Keratinocyte (primary cell): ENCODE measurements at regions not wholly inside any gene's neighbourhood (a gene's known extent, or its start where the extent isn't known, plus 50 kb on each side); places are given as distances from the start of the nearest gene placed in this dataset.

Experiments used
- DNase-seq: peaks from one replicate; pipeline ENCODE4 v3.0.0-alpha.2; 2011; ENCODE audit warnings: low read depth, missing footprints, low spot score
- FAIRE-seq: peaks from 2 replicates; lab custom pipeline; 2011; peaks lifted over from hg19 to GRCh38; lab: Jason Lieb, UNC
- H2AFZ ChIP-seq: 2 replicates; pipeline ENCODE4 v1.6.0; 2012; ENCODE audit warnings: low read length, control low read depth, inconsistent platforms; ENCODE audit not compliant: control insufficient read depth
- H3K27ac ChIP-seq: 2 replicates; pipeline ENCODE4 v1.5.1; 2011; ENCODE audit warnings: low read length; ENCODE audit not compliant: control insufficient read depth, insufficient read depth
- H3K27me3 ChIP-seq: 3 replicates; pipeline ENCODE4 v1.6.0; 2011; ENCODE audit warnings: low read length; ENCODE audit not compliant: control insufficient read depth, insufficient read depth; ENCODE audit errors: extremely low read depth
- H3K36me3 ChIP-seq, 2 experiments: 2 replicates in 1 of 2; 3 replicates in 1 of 2; pipeline ENCODE4 v1.5.1; 2011; ENCODE audit warnings: low read length in 2 of 2, mild to moderate bottlenecking in 1 of 2; ENCODE audit not compliant: control insufficient read depth in 2 of 2, insufficient read depth in 2 of 2; ENCODE audit errors: extremely low read depth in 1 of 2
- H3K4me1 ChIP-seq: 3 replicates; pipeline ENCODE4 v1.5.1; 2011; ENCODE audit warnings: low read length; ENCODE audit not compliant: control insufficient read depth, insufficient read depth; ENCODE audit errors: extremely low read depth
- H3K4me2 ChIP-seq: 3 replicates; pipeline ENCODE4 v1.6.0; 2011; ENCODE audit warnings: low read depth, low read length; ENCODE audit not compliant: control insufficient read depth, insufficient read depth; ENCODE audit errors: extremely low read depth
- H3K4me3 ChIP-seq, 3 experiments: fragments of 200-600 bp in 1 of 3; sonication (generic) in 1 of 3; 2 replicates in 2 of 3; 3 replicates in 1 of 3; pipeline ENCODE4 v1.5.1; 2011 to 2016; ENCODE audit warnings: low read length in 3 of 3, mild to moderate bottlenecking in 3 of 3, control low read depth in 2 of 3, inconsistent platforms in 1 of 3, low read depth in 1 of 3, mixed read lengths in 1 of 3, mixed run types in 1 of 3, moderate library complexity in 1 of 3; ENCODE audit not compliant: control insufficient read depth in 2 of 3, insufficient read depth in 2 of 3; ENCODE audit errors: extremely low read depth in 1 of 3
- H3K79me2 ChIP-seq: 2 replicates; pipeline ENCODE4 v1.6.0; 2012; ENCODE audit warnings: low read length; ENCODE audit not compliant: control insufficient read depth, insufficient read depth
- H3K9ac ChIP-seq: 3 replicates; pipeline ENCODE4 v1.6.0; 2011; ENCODE audit warnings: low read length; ENCODE audit not compliant: control insufficient read depth, insufficient read depth; ENCODE audit errors: extremely low read depth
- H3K9me1 ChIP-seq: 3 replicates; pipeline ENCODE4 v1.6.0; 2011; ENCODE audit warnings: low read length; ENCODE audit not compliant: control insufficient read depth, insufficient read depth; ENCODE audit errors: extremely low read depth
- H3K9me3 ChIP-seq: 2 replicates; pipeline ENCODE4 v1.5.1; 2012; ENCODE audit warnings: low read depth, low read length; ENCODE audit not compliant: control insufficient read depth
- H4K20me1 ChIP-seq: 3 replicates; pipeline ENCODE4 v1.6.0; 2011; ENCODE audit warnings: low read length; ENCODE audit not compliant: control insufficient read depth, insufficient read depth; ENCODE audit errors: extremely low read depth
- EZH2 ChIP-seq: IDR thresholded peaks from one replicate; pipeline ENCODE4 v1.6.1; 2012; ENCODE audit warnings: inconsistent platforms, mild to moderate bottlenecking, low read length, moderate library complexity
- dilution Hi-C: fragments of 300-500 bp; cut with MboI; formaldehyde crosslinking; loops from one replicate; pipeline ENCODE4 v1.7.0; 2020; ENCODE audit warnings: low sequenced_read_pairs; ENCODE audit not compliant: extremely low pct_ligation_motif_present
- TF ChIP-seq, protein P1 (sequence below), 3 experiments: IDR thresholded peaks in 1 of 3; conservative IDR thresholded peaks in 1 of 3; optimal IDR thresholded peaks in 1 of 3; 2 replicates in 2 of 3; 3 replicates in 1 of 3; pipeline versions ENCODE3 to v1.5.1; 2011; ENCODE audit warnings: low read length in 3 of 3, mild to moderate bottlenecking in 3 of 3, moderate library complexity in 2 of 3, control low read depth in 1 of 3, inconsistent platforms in 1 of 3; ENCODE audit not compliant: insufficient read depth in 2 of 3; ENCODE audit errors: extremely low read depth in 1 of 3

DNA sequence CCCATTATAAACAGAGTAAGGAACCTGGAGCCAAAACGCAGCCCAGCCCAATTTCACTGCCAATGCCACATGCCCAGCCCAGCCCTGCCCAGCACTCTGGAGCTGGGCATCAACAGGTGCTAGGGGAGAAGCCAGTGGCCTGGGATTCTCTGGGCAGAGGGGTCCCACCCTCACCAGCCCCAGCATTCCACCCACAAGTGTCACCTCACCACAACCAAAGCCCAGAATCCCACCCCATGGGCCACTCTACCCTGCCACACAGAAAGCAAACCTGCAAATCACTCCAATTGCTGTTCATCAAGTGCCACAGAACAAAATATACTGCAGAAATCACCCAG lies 102.5 kb upstream of the CDH5 start:
- Histone ChIP-seq H3K4me3 (no peak overlapping the region), H3K9me3 (no peaks in the 10 kb centered on the region), H3K9me1 (no peaks in the 10 kb centered on the region), H3K36me3 (no peaks in the 10 kb centered on the region), H4K20me1 (no peaks in the 10 kb centered on the region), H3K27ac (no peak overlapping the region), H3K4me2 (no peak overlapping the region), H3K9ac (no peak overlapping the region), H3K4me1 (no peaks in the 10 kb centered on the region), H3K27me3 (no peaks in the 10 kb centered on the region), H2AFZ (no peak overlapping the region), H3K79me2 (no peaks in the 10 kb centered on the region)
- dilution Hi-C loops = no loop called here
- FAIRE-seq (no peak), DNase-seq (no peak)
- no peak for TF ChIP-seq EZH2
- TF ChIP-seq, protein P1, sequence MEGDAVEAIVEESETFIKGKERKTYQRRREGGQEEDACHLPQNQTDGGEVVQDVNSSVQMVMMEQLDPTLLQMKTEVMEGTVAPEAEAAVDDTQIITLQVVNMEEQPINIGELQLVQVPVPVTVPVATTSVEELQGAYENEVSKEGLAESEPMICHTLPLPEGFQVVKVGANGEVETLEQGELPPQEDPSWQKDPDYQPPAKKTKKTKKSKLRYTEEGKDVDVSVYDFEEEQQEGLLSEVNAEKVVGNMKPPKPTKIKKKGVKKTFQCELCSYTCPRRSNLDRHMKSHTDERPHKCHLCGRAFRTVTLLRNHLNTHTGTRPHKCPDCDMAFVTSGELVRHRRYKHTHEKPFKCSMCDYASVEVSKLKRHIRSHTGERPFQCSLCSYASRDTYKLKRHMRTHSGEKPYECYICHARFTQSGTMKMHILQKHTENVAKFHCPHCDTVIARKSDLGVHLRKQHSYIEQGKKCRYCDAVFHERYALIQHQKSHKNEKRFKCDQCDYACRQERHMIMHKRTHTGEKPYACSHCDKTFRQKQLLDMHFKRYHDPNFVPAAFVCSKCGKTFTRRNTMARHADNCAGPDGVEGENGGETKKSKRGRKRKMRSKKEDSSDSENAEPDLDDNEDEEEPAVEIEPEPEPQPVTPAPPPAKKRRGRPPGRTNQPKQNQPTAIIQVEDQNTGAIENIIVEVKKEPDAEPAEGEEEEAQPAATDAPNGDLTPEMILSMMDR (optimal IDR thresholded peaks at IDR 0.05 in 1 of 3, IDR thresholded peaks at IDR 0.05 in 1 of 3, conservative IDR thresholded peaks at IDR 0.05 in 1 of 3; ENCODE audit: extremely low read depth in 1 of 3, insufficient read depth in 2 of 3, low read length in 3 of 3) = no peak

DNA sequence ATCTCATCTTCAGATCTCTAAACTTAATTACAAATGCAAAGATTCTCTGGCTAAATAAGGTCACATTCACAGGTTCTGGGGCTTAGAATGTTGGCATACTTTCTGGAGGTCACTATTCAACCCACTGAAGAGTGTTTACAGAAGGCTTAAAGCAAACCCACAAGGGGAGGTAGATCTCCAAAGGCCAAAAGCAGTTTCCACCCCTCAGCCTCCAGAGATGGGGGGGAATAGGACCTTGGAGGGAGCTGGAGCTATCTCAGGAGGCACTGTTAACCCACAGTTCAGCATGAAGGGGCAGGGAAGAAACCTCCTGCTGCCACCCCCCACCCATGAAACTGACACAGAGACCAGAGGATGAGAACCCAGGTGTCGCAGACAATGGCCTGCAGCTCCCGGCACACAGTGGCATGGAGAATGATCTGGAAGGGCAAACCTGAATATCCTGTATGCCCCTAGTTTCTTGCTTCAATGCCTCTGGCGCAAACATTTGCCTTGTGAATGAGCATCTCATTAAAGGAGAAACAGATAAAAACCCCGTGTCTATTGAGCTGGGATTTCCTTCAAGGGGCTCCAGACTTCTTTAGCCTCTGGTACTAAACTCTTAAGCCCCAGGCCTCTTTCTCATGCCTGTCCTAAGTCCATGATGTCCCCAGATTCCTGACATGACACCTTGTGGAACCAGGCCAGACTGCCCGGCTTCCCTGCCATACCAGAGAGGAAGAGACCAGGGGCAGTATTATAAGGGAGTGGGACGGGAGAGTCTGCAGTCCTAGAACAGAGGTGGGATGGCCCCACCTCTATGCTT lies 103.1 kb upstream of the CDH5 start:
- FAIRE-seq = no peak
- Histone ChIP-seq H3K36me3 (no peaks in the 10 kb centered on the region), H4K20me1 (no peaks in the 10 kb centered on the region), H3K9me1 (no peaks in the 10 kb centered on the region), H3K4me3 (no peak overlapping the region), H3K27me3 (no peaks in the 10 kb centered on the region), H2AFZ (no peak overlapping the region), H3K4me1 (no peaks in the 10 kb centered on the region), H3K27ac (no peak overlapping the region), H3K4me2 (no peak overlapping the region), H3K9ac (no peak overlapping the region), H3K79me2 (no peaks in the 10 kb centered on the region), H3K9me3 (no peaks in the 10 kb centered on the region)
- TF ChIP-seq, protein P1 (optimal IDR thresholded peaks at IDR 0.05 in 1 of 3, IDR thresholded peaks at IDR 0.05 in 1 of 3, conservative IDR thresholded peaks at IDR 0.05 in 1 of 3; ENCODE audit: extremely low read depth in 1 of 3, insufficient read depth in 2 of 3, low read length in 3 of 3) = no peak
- no peak for TF ChIP-seq EZH2
- dilution Hi-C loops = no loop called here
- DNase-seq = no peak
